ENCODE measurements at regions not wholly inside any gene's neighbourhood (a gene's known extent, or its start where the extent isn't known, plus 50 kb on each side); places are given as distances from the start of the nearest gene placed in this dataset.

GRCh38 chr6:120511712-120512111 lies 822.6 kb downstream of the TBC1D32 start:
- TF ChIP-seq EZH2phosphoT487 (IDR thresholded peaks at IDR 0.05; ENCODE audit: unreplicated experiment) (no peak), POLR2AphosphoS5 (IDR thresholded peaks at IDR 0.05; ENCODE audit: low read depth) (no peak), CTCF (conservative IDR thresholded peaks at IDR 0.05; ENCODE audit: low read depth in 2 of 2) (no peak), EZH2 (IDR thresholded peaks at IDR 0.05; ENCODE audit: low read depth, unreplicated experiment) (no peak), REST (IDR thresholded peaks at IDR 0.05; ENCODE audit: unreplicated experiment) (no peak), ZNF331 (CRISPR knock-in tag; IDR thresholded peaks at IDR 0.05; ENCODE audit: low read depth) (no peak), ETS1 (IDR thresholded peaks at IDR 0.05) (no peak), CREB1 (CRISPR knock-in tag; IDR thresholded peaks at IDR 0.05; ENCODE audit: low read depth) (no peak)
